BLaER1 treated with 17β-estradiol and CSF1 and Interleukin-3, amounts not matched to agents 10 nM and 100 nM (cell line): ENCODE measurements at regions not wholly inside any gene's neighbourhood (a gene's known extent, or its start where the extent isn't known, plus 50 kb on each side); places are given as distances from the start of the nearest gene placed in this dataset.

Source experiments
- H3K27ac ChIP-seq, 11 experiments: shearing (Covaris generic); formaldehyde crosslinking; 2 replicates each; pipeline ENCODE4 v1.8.1; 2022
- H3K27me3 ChIP-seq, 11 experiments: shearing (Covaris generic); formaldehyde crosslinking; 2 replicates each; pipeline ENCODE4 v1.8.1; 2022
- H3K36me3 ChIP-seq, 11 experiments: shearing (Covaris generic); formaldehyde crosslinking; 2 replicates each; pipeline ENCODE4 v1.8.1; 2022
- H3K4me1 ChIP-seq, 10 experiments: shearing (Covaris generic); formaldehyde crosslinking; 2 replicates each; pipeline ENCODE4 v1.8.1; 2022
- H3K4me2 ChIP-seq, 11 experiments: shearing (Covaris generic); formaldehyde crosslinking; 2 replicates each; pipeline ENCODE4 v1.8.1; 2022
- H3K4me3 ChIP-seq, 10 experiments: shearing (Covaris generic); formaldehyde crosslinking; 2 replicates each; pipeline ENCODE4 v1.8.1; 2022
- H3K9ac ChIP-seq, 11 experiments: shearing (Covaris generic); formaldehyde crosslinking; 2 replicates each; pipeline ENCODE4 v1.8.1; 2022
- H3K9me3 ChIP-seq, 11 experiments: shearing (Covaris generic); formaldehyde crosslinking; replicated peaks in 1 of 11; 2 replicates each; pipeline ENCODE4 v1.8.1; 2022
- H4K20me1 ChIP-seq, 11 experiments: shearing (Covaris generic); formaldehyde crosslinking; 2 replicates each; pipeline ENCODE4 v1.8.1; 2022
- Cebpa-rat ChIP-seq, 11 experiments: shearing (Covaris generic); IDR thresholded peaks; 2 replicates each; pipeline ENCODE4 v1.8.1; 2022

DNA sequence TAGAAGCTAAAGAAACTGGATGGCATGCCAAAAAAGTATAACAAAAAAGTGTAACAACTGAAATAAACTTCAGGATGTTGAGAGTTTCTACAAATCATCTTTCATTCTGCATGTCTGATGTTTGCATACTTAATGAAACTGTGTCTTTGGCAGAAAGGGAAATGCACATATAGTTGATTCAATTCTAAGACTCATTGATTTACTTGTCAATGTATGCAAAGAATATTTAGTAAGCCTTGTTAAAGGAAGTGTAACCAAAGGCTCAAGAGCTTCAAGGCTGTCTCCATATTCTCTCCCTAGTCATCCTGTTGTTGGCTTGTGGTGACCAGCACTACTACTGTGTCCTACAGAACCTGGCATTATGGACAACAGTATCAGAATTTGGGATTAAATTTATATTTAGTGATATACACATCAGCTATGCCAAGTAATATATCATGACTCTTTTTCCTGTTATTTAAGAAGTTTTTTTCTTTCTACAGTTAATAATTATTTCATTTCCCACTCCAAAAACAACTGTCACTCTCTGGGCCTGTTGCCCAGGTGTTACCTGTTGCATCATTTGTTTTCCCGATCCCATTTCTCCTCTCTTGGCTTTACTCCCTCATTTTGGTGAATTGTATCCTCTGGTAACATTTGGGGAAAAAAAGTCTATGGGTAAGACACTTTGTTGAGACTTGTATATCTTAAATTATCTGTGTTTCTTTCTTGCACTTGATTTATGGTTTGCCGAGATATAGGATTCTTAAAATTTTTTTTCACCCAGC, 226.6 kb upstream of the BMPER start:
- Histone ChIP-seq H3K27me3 (no peaks in the 10 kb centered on the region), H3K4me1 (peaks cover 0 to 6% (median under 1%) of the 10 kb centered on the region in 10 experiments; a peak in 5 of 20 replicates), H3K4me3 (no peak overlapping the region), H3K9ac (no peak overlapping the region), H4K20me1 (no peaks in the 10 kb centered on the region), H3K4me2 (no peak overlapping the region), H3K27ac (no peak overlapping the region), H3K36me3 (no peaks in the 10 kb centered on the region), H3K9me3 (peaks cover 0 to 13% (median 0%) of the 10 kb centered on the region in 11 experiments; a peak in 4 of 22 replicates)
- no peak for TF ChIP-seq Cebpa-rat (IDR thresholded peaks at IDR 0.05)

GRCh38 chr7:33680682-33681081, 224.7 kb upstream of the BMPER start:
- H3K9ac ChIP-seq, result no peak overlapping the region
- TF ChIP-seq Cebpa-rat (IDR thresholded peaks at IDR 0.05), result no peak
- peaks cover 0 to 6% (median 0%) of the 10 kb centered on the region in 10 experiments; a peak in 1 of 20 replicates for H3K4me1 ChIP-seq

GRCh38 chr7:33685503-33685902, 219.8 kb upstream of the BMPER start:
- Histone ChIP-seq H3K9me3 (peaks cover 0 to 7% (median 0%) of the 10 kb centered on the region in 11 experiments; a peak in 3 of 22 replicates), H3K36me3 (no peaks in the 10 kb centered on the region), H3K4me1 (no peaks in the 10 kb centered on the region), H3K4me3 (no peak overlapping the region), H3K9ac (no peak overlapping the region), H3K4me2 (no peak overlapping the region), H4K20me1 (no peaks in the 10 kb centered on the region), H3K27ac (no peak overlapping the region), H3K27me3 (no peaks in the 10 kb centered on the region)
- TF ChIP-seq Cebpa-rat (IDR thresholded peaks at IDR 0.05), result no peak

More at GRCh38 chr7:33680682-33681081, 224.7 kb upstream of the BMPER start:
- Histone ChIP-seq H3K36me3 (no peaks in the 10 kb centered on the region), H4K20me1 (no peaks in the 10 kb centered on the region), H3K4me2 (no peak overlapping the region), H3K9me3 (peaks cover 0 to 13% (median 0%) of the 10 kb centered on the region in 11 experiments; a peak in 4 of 22 replicates), H3K4me3 (no peak overlapping the region), H3K27me3 (no peaks in the 10 kb centered on the region), H3K27ac (no peak overlapping the region)

GRCh38 chr7:33685981-33686683, 219.2 kb upstream of the BMPER start:
- Histone ChIP-seq H3K9me3 (peaks cover 0 to 9% (median 0%) of the 10 kb centered on the region in 11 experiments; a peak in 3 of 22 replicates), H3K4me3 (no peak overlapping the region), H4K20me1 (no peaks in the 10 kb centered on the region), H3K27ac (no peak overlapping the region), H3K4me1 (no peaks in the 10 kb centered on the region), H3K36me3 (no peaks in the 10 kb centered on the region), H3K27me3 (no peaks in the 10 kb centered on the region), H3K4me2 (no peak overlapping the region), H3K9ac (no peak overlapping the region)
- TF ChIP-seq Cebpa-rat (IDR thresholded peaks at IDR 0.05), result no peak

DNA sequence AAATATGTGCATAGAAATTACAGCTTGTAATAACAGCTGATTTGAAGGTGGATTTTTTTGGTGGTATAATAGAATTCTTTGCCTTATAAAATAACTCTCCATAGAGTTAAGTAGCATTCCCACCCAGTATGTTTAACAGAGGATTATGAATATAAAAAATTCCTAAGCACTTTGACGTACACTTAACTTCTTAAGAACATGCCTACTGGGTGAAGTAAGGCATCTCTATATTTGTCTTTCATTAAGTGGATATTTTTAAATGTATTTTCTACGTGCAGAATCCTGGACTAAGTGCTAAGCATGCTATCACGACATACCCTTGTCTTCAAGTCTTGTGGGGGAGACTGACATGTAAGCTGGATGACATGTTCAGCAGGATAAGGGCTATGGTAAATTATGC, 217.7 kb upstream of the BMPER start:
- no peaks in the 10 kb centered on the region for H3K36me3 ChIP-seq
- no peaks in the 10 kb centered on the region for H3K27me3 ChIP-seq
- no peak overlapping the region for H3K27ac ChIP-seq
- H3K4me1 ChIP-seq, result no peaks in the 10 kb centered on the region
- H3K9me3 ChIP-seq, result peaks cover 0 to 9% (median 0%) of the 10 kb centered on the region in 11 experiments; a peak in 3 of 22 replicates
- no peak for TF ChIP-seq Cebpa-rat (IDR thresholded peaks at IDR 0.05)
- no peak overlapping the region for H3K4me2 ChIP-seq
- H3K4me3 ChIP-seq, result no peak overlapping the region
- H4K20me1 ChIP-seq, result no peaks in the 10 kb centered on the region
- H3K9ac ChIP-seq, result no peak overlapping the region

DNA sequence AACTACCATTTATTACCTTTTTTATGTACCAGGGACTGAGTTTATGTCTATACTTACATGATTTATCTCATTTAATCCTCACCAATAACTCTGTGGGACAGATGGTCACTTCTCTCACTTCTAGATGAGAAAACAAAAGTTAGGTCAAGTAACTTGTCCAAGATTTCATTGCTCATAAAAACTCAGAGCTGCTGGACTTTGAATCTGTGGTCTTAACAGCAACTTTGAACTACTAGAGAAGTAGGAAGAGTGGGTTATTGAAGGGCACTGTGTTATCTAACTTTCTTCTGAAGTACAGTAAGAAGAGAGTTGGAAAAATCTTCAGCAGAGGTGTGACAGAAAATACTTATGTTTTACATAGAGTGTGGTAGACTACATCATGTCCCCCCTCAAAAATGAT, 214.2 kb upstream of the BMPER start:
- Histone ChIP-seq H3K9ac (no peak overlapping the region), H3K9me3 (peaks cover 0 to 9% (median 0%) of the 10 kb centered on the region in 11 experiments; a peak in 3 of 22 replicates), H4K20me1 (no peaks in the 10 kb centered on the region), H3K27ac (no peak overlapping the region), H3K4me3 (no peak overlapping the region), H3K4me2 (no peak overlapping the region), H3K4me1 (no peaks in the 10 kb centered on the region), H3K27me3 (no peaks in the 10 kb centered on the region), H3K36me3 (no peaks in the 10 kb centered on the region)
- no peak for TF ChIP-seq Cebpa-rat (IDR thresholded peaks at IDR 0.05)

DNA sequence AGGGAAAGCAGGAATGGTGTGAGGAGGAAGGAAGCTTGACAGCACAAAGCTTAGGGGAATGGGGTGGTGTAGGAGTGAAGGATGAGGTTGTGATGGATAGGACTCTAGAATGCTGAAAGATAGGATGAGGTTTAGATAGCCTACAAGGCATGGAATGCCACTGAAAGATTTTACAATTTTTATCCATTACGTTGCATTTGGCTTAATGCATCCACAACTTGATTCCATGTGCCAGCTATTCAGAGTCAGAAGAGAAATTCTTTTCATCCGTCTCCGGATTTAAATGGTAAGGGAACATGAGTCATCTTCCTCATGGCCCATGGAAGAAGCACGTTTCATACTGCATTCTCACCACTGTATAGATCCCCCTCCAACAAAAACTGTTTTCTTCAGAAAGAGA, 212.4 kb upstream of the BMPER start:
- no peak overlapping the region for H3K9ac ChIP-seq
- no peaks in the 10 kb centered on the region for H4K20me1 ChIP-seq
- no peak overlapping the region for H3K4me3 ChIP-seq
- H3K36me3 ChIP-seq, result no peaks in the 10 kb centered on the region
- no peaks in the 10 kb centered on the region for H3K4me1 ChIP-seq
- no peak overlapping the region for H3K4me2 ChIP-seq
- TF ChIP-seq Cebpa-rat (IDR thresholded peaks at IDR 0.05), result no peak
- H3K27me3 ChIP-seq, result no peaks in the 10 kb centered on the region
- peaks cover 0 to 9% (median 0%) of the 10 kb centered on the region in 11 experiments; a peak in 3 of 22 replicates for H3K9me3 ChIP-seq
- no peak overlapping the region for H3K27ac ChIP-seq

DNA sequence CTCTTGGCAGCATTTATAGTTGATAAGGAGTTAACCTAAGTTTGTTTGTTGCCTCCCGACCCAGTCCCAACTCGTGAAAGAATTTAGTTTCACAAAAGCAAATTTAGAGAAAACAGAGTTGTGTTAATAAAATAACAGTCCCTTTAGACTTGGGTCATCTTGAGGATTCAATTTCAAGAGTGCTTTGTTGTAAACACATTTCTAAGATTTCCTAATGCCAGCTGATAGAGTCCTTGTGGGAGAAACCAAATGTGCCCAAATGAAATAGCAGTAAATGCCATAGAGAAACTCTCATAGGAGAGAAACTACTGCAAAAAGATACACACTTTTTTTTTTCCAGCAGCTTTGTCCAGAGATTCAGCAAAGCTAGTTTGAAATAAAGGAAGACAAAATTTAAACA, 211.3 kb upstream of the BMPER start:
- Histone ChIP-seq H3K4me1 (no peaks in the 10 kb centered on the region), H3K27me3 (no peaks in the 10 kb centered on the region), H3K9ac (no peak overlapping the region), H4K20me1 (no peaks in the 10 kb centered on the region), H3K4me2 (no peak overlapping the region), H3K36me3 (no peaks in the 10 kb centered on the region), H3K4me3 (no peak overlapping the region), H3K27ac (no peak overlapping the region), H3K9me3 (peaks cover 0 to 9% (median 0%) of the 10 kb centered on the region in 11 experiments; a peak in 4 of 22 replicates)
- TF ChIP-seq Cebpa-rat (IDR thresholded peaks at IDR 0.05), result no peak

GRCh38 chr7:33697616-33698015, 207.7 kb upstream of the BMPER start:
- H3K9ac ChIP-seq, result no peak overlapping the region
- H3K9me3 ChIP-seq, result peaks cover 24 to 31% (median 28%) of the 10 kb centered on the region in 11 experiments
- H3K27ac ChIP-seq, result no peak overlapping the region
- no peak overlapping the region for H3K4me2 ChIP-seq
- no peaks in the 10 kb centered on the region for H3K4me1 ChIP-seq
- no peaks in the 10 kb centered on the region for H3K27me3 ChIP-seq
- no peak for TF ChIP-seq Cebpa-rat (IDR thresholded peaks at IDR 0.05)
- peaks cover 0 to 8% (median 0%) of the 10 kb centered on the region in 11 experiments; a peak in 2 of 22 replicates for H3K36me3 ChIP-seq
- H4K20me1 ChIP-seq, result no peaks in the 10 kb centered on the region
- H3K4me3 ChIP-seq, result no peak overlapping the region
